MCF 10A (cell line): ENCODE measurements at regions not wholly inside any gene's neighbourhood (a gene's known extent, or its start where the extent isn't known, plus 50 kb on each side); places are given as distances from the start of the nearest gene placed in this dataset.

ENCODE experiments used
- BruUV-seq: library from RNA; stranded (reverse); fragments of 400-500 nt; replicated peaks from 2 replicates; lab custom pipeline; 2021; lab: Mats Ljungman, UMichigan
- CTCF ChIA-PET: fragments of 300-600 bp; sonication (Branson Sonifier 250); formaldehyde crosslinking; extraction: SDS; loops from one replicate; lab custom pipeline; 2021; ENCODE audit warnings: antibody characterized with exemption, inconsistent platforms; lab: Yijun Ruan, JAX
- POLR2A ChIA-PET: fragments of 300-600, 350-650 bp; sonication (Branson Sonifier 250); formaldehyde crosslinking; extraction: SDS; loops from one replicate; lab custom pipeline; 2020; ENCODE audit warnings: antibody characterized with exemption, inconsistent platforms; lab: Yijun Ruan, JAX
- DNase-seq: peaks from one replicate; pipeline ENCODE4 v3.0.0-alpha.2; 2018; ENCODE audit not compliant: unreplicated experiment
- H3K27ac Mint-ChIP-seq: one replicate; pipeline ENCODE4 v1.8.0; 2022; ENCODE audit warnings: mild to moderate bottlenecking, low read depth, mixed read lengths; ENCODE audit not compliant: unreplicated experiment
- H3K27me3 Mint-ChIP-seq: one replicate; pipeline ENCODE4 v1.8.0; 2022; ENCODE audit warnings: mixed read lengths; ENCODE audit not compliant: insufficient read depth, unreplicated experiment
- H3K36me3 Mint-ChIP-seq: one replicate; pipeline ENCODE4 v1.8.0; 2022; ENCODE audit warnings: mild to moderate bottlenecking, moderate library complexity, mixed read lengths; ENCODE audit not compliant: insufficient read depth, unreplicated experiment
- H3K4me1 Mint-ChIP-seq: one replicate; pipeline ENCODE4 v1.8.0; 2022; ENCODE audit warnings: mixed read lengths; ENCODE audit not compliant: insufficient read depth, unreplicated experiment
- H3K4me3 Mint-ChIP-seq: one replicate; pipeline ENCODE4 v1.8.0; 2022; ENCODE audit warnings: mild to moderate bottlenecking, moderate library complexity, mixed read lengths; ENCODE audit not compliant: unreplicated experiment
- H3K9me3 Mint-ChIP-seq: one replicate; pipeline ENCODE4 v1.8.0; 2022; ENCODE audit warnings: mixed read lengths; ENCODE audit not compliant: unreplicated experiment
- intact Hi-C: fragments of 100-400 bp; cut with micrococcal nuclease; formaldehyde crosslinking; loops from 2 replicates; pipeline ENCODE4 v1.14.1; 2022
- TF ChIP-seq, protein P1 (sequence below): fragments of 200-600 bp; IDR thresholded peaks from one replicate; pipeline ENCODE4 v1.8.0; 2022; ENCODE audit warnings: antibody characterized with exemption, mild to moderate bottlenecking; ENCODE audit not compliant: unreplicated experiment

DNA sequence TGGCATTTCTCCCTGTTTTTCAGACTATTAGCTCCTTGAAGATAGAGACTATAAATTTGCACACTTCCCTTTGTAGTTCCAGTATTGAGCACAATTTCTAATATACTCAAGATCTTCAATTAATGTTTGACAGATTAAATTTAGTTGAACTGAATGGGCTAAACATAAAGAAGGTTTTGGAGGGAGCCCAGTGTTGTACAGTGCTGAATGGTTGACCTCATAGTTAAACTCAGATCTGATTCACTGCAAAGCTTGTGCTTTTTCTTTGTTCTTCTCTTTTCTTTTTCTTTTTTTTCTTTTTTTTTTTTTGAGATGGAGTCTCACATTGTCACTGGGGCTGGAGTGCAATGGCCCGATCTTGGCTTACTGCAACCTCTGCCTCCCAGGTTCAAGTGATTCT, 411.7 kb upstream of the ZNF462 start:
- TF ChIP-seq, protein P1, sequence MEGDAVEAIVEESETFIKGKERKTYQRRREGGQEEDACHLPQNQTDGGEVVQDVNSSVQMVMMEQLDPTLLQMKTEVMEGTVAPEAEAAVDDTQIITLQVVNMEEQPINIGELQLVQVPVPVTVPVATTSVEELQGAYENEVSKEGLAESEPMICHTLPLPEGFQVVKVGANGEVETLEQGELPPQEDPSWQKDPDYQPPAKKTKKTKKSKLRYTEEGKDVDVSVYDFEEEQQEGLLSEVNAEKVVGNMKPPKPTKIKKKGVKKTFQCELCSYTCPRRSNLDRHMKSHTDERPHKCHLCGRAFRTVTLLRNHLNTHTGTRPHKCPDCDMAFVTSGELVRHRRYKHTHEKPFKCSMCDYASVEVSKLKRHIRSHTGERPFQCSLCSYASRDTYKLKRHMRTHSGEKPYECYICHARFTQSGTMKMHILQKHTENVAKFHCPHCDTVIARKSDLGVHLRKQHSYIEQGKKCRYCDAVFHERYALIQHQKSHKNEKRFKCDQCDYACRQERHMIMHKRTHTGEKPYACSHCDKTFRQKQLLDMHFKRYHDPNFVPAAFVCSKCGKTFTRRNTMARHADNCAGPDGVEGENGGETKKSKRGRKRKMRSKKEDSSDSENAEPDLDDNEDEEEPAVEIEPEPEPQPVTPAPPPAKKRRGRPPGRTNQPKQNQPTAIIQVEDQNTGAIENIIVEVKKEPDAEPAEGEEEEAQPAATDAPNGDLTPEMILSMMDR = no peak
- Mint-ChIP-seq H3K27me3 (no peaks in the 10 kb centered on the region), H3K36me3 (no peaks in the 10 kb centered on the region)

DNA sequence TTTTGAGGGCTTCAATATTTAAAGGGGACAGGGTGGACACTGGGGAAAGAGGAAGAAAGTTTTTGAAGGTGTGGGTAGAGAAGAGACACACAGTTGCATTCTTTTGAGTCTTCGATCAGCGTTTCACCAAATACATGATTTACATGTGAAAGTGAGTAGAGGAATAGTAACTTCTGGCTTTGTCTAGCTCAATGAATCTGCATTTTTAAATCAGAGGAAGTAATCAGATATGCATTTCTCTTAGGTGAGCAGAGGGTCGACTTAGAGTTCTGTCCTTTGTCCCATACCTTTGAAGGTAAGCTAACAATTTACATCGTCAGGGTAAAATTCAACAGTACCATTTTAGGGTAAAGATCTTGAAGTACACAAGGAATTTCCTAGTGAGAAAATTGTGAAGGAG, 406.4 kb upstream of the ZNF462 start:
- Mint-ChIP-seq H3K4me3 (no peak overlapping the region), H3K27me3 (no peaks in the 10 kb centered on the region), H3K27ac (no peak overlapping the region), H3K4me1 (no peaks in the 10 kb centered on the region), H3K9me3 (peaks cover under 1% of the 10 kb centered on the region), H3K36me3 (no peaks in the 10 kb centered on the region)
- POLR2A ChIA-PET = interaction anchor here (0.5 kb wide), 1 partner anchor 47 kb away, joined by 3 read pairs; no protein-coding TSS in a partner anchor
- TF ChIP-seq, protein P1 = no peak
- intact Hi-C loops = no loop called here
- CTCF ChIA-PET = no interaction called here
- no peak for DNase-seq
- BruUV-seq = no TSS peak

More for the DNA sequence above, 411.7 kb upstream of the ZNF462 start:
- POLR2A ChIA-PET = interaction anchor here (0.6 kb wide), 1 partner anchor 22 kb away, joined by 3 read pairs; no protein-coding TSS in a partner anchor
- DNase-seq = no peak
- Mint-ChIP-seq H3K4me3 (no peak overlapping the region), H3K9me3 (no peaks in the 10 kb centered on the region), H3K4me1 (no peaks in the 10 kb centered on the region), H3K27ac (no peak overlapping the region)
- CTCF ChIA-PET = no interaction called here
- intact Hi-C loops = no loop called here
- BruUV-seq = no TSS peak

DNA sequence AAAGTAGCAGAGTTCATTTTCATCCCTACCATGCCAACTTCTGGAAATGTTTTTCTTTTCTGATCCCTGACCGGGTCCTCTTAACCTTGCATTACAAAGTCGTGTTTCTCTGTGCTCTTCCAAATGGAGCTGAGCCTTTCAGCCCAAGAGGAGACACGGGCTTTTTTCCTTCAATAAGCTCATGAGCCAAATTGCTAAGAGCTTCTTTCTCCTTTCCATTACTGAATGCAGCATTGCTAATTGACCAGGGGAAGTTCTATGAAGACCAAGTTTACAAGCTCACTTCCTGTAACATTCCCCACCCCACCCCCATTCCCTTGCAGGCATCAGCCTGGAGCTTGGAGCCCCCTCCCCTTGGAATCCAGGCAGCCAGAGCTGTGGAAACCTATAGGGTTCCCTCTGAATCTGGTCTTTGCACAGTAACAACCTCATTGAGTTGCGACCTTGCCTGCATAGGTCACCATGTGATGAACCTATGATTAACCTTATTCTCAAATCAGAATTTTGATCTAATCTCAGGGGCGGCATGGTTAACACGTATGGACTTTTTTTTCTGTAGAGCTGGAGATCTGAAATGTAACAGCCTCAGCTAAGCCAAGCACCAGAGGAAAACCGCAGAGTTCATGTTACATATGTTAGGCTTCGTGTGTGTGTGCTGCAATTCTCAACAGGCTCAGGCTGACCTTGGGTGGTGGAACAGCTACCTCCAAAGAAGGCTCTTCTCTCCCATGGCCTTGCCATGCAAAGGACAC, 395.7 kb upstream of the ZNF462 start:
- H3K4me3 Mint-ChIP-seq = no peak overlapping the region
- peaks cover 9% of the 10 kb centered on the region for H3K4me1 Mint-ChIP-seq
- ChIA-PET CTCF (interaction anchor here (0.6 kb wide), 1 partner anchor 76 kb away, joined by 3 read pairs; no protein-coding TSS in a partner anchor), POLR2A (interaction anchor here (0.8 kb wide), 1 partner anchor 117 kb away, joined by 3 read pairs; no protein-coding TSS in a partner anchor)
- DNase-seq = no peak
- no peaks in the 10 kb centered on the region for H3K36me3 Mint-ChIP-seq
- BruUV-seq = no TSS peak
- peaks cover 9% of the 10 kb centered on the region for H3K9me3 Mint-ChIP-seq
- H3K27ac Mint-ChIP-seq = no peak overlapping the region
- TF ChIP-seq, protein P1 = no peak
- H3K27me3 Mint-ChIP-seq = no peaks in the 10 kb centered on the region
- intact Hi-C loops = no loop called here

DNA sequence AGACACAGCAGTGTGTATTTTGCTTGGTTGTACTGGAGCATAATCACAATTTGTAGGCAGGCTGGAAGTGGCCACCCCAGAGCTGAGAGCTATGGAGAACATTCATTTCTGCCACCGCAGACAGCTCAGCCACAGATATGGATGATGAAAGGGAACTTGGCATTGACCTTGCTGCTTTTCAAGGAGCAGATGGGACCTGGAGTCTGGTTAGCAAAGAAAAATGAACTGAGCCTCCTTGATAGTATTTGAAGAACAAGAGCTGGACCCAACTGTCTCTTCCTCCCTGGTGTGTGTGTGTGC, 395.2 kb upstream of the ZNF462 start:
- POLR2A ChIA-PET = interaction anchor here (0.8 kb wide), 1 partner anchor 116 kb away, joined by 3 read pairs; no protein-coding TSS in a partner anchor
- peaks cover 9% of the 10 kb centered on the region for H3K9me3 Mint-ChIP-seq
- H3K27ac Mint-ChIP-seq = no peak overlapping the region
- H3K4me1 Mint-ChIP-seq = peaks cover 9% of the 10 kb centered on the region
- no peaks in the 10 kb centered on the region for H3K27me3 Mint-ChIP-seq
- no peak overlapping the region for H3K4me3 Mint-ChIP-seq
- TF ChIP-seq, protein P1 = no peak
- DNase-seq = no peak
- intact Hi-C loops = no loop called here
- H3K36me3 Mint-ChIP-seq = no peaks in the 10 kb centered on the region
- CTCF ChIA-PET = interaction anchor here (0.6 kb wide), 1 partner anchor 76 kb away, joined by 3 read pairs; no protein-coding TSS in a partner anchor
- BruUV-seq = no TSS peak
